HG03060 (cell line): ENCODE measurements at regions not wholly inside any gene's neighbourhood (a gene's known extent, or its start where the extent isn't known, plus 50 kb on each side); places are given as distances from the start of the nearest gene placed in this dataset.
A peak's percentile ranks its signal among the peaks of the same experiment; 100 is the strongest.

Experiments
- ATAC-seq: cut with Tn5 transposase; IDR thresholded peaks from one replicate; pipeline ENCODE4 v1.9.1; 2021; ENCODE audit warnings: low read depth, moderate number of reproducible peaks; ENCODE audit not compliant: unreplicated experiment

- ATAC-seq: no peak
Observed at GRCh38 chr2:230640540-230641011, 72.1 kb upstream of the CAB39 start.

- ATAC-seq: no peak
Observed at GRCh38 chr2:230642966-230643365, 69.7 kb upstream of the CAB39 start.

- peak; percentile 79 for ATAC-seq
Observed at GRCh38 chr2:230643576-230644291, 68.9 kb upstream of the CAB39 start.

GRCh38 chr2:230644356-230644935 is 68.2 kb upstream of the CAB39 start:
- no peak for ATAC-seq

GRCh38 chr2:230648356-230648755 is 64.3 kb upstream of the CAB39 start:
- no peak for ATAC-seq

GRCh38 chr2:230650585-230651137 is 62.0 kb upstream of the CAB39 start:
- ATAC-seq: peak; percentile 78

- ATAC-seq: no peak
Observed at GRCh38 chr2:230654057-230654456, 58.6 kb upstream of the CAB39 start.

- ATAC-seq: no peak
Observed at GRCh38 chr2:230657462-230657861, 55.2 kb upstream of the CAB39 start.

- no peak for ATAC-seq
Observed at GRCh38 chr2:230657906-230658305, 54.7 kb upstream of the CAB39 start.

GRCh38 chr2:230658577-230658876 is 54.1 kb upstream of the CAB39 start:
- ATAC-seq: no peak

- peak; percentile 38 for ATAC-seq
Observed at GRCh38 chr2:230658877-230659652, 53.6 kb upstream of the CAB39 start.

- ATAC-seq: no peak
Observed at GRCh38 chr2:230660294-230661060, 52.2 kb upstream of the CAB39 start.

GRCh38 chr2:230661072-230661957 is 51.3 kb upstream of the CAB39 start:
- peak; percentile 20 for ATAC-seq
